Inferior parietal cortex (tissue), 1 donor: ENCODE measurements at regions not wholly inside any gene's neighbourhood (a gene's known extent, or its start where the extent isn't known, plus 50 kb on each side); places are given as distances from the start of the nearest gene placed in this dataset.

ENCODE experiments used
- DNase-seq: peaks from one replicate; pipeline ENCODE4 v3.0.0-alpha.2; 2016; ENCODE audit errors: extremely low spot score

- no peak for DNase-seq
Observed at GRCh38 chr4:179399054-179399782, 1957.0 kb upstream of the AGA start.

GRCh38 chr4:179415037-179415846, 1973.0 kb upstream of the AGA start:
- DNase-seq: no peak

- DNase-seq: no peak
Observed at GRCh38 chr4:179415847-179416223, 1973.6 kb upstream of the AGA start.

- DNase-seq: no peak
Observed at GRCh38 chr4:179417357-179417756, 1975.1 kb upstream of the AGA start.

GRCh38 chr4:179437962-179438361, 1995.7 kb upstream of the AGA start:
- no peak for DNase-seq

- DNase-seq: no peak
Observed at GRCh38 chr4:179441596-179441995, 1999.4 kb upstream of the AGA start.

- no peak for DNase-seq
Observed at GRCh38 chr4:179447308-179447707, 2005.1 kb upstream of the AGA start.

GRCh38 chr4:179465131-179465797, 2023.0 kb upstream of the AGA start:
- no peak for DNase-seq

- no peak for DNase-seq
Observed at GRCh38 chr4:179467878-179468277, 2025.6 kb upstream of the AGA start.

GRCh38 chr4:179472164-179472563, 2029.9 kb upstream of the AGA start:
- no peak for DNase-seq

GRCh38 chr4:179478608-179479007, 2036.4 kb upstream of the AGA start:
- no peak for DNase-seq

- no peak for DNase-seq
Observed at GRCh38 chr4:179485781-179486180, 2043.5 kb upstream of the AGA start.

GRCh38 chr4:179486570-179487335, 2044.5 kb upstream of the AGA start:
- no peak for DNase-seq

GRCh38 chr4:179492260-179493080, 2050.2 kb upstream of the AGA start:
- no peak for DNase-seq

- no peak for DNase-seq
Observed at GRCh38 chr4:179503976-179504375, 2061.7 kb upstream of the AGA start.

GRCh38 chr4:179509489-179509888, 2067.3 kb upstream of the AGA start:
- DNase-seq: no peak

- peak; percentile 14 for DNase-seq
Observed at GRCh38 chr4:179521952-179522351, 2079.7 kb upstream of the AGA start.

GRCh38 chr4:179530958-179531357, 2088.7 kb upstream of the AGA start:
- DNase-seq: peak; percentile 27

GRCh38 chr4:179536694-179537093, 2094.5 kb upstream of the AGA start:
- no peak for DNase-seq

GRCh38 chr4:179539641-179540040, 2097.4 kb upstream of the AGA start:
- DNase-seq: no peak

GRCh38 chr4:179543771-179544170, 2101.5 kb upstream of the AGA start:
- no peak for DNase-seq
